ENCODE measurements at regions not wholly inside any gene's neighbourhood (a gene's known extent, or its start where the extent isn't known, plus 50 kb on each side); places are given as distances from the start of the nearest gene placed in this dataset.
A peak's percentile ranks its signal among the peaks of the same experiment; 100 is the strongest.

DNA sequence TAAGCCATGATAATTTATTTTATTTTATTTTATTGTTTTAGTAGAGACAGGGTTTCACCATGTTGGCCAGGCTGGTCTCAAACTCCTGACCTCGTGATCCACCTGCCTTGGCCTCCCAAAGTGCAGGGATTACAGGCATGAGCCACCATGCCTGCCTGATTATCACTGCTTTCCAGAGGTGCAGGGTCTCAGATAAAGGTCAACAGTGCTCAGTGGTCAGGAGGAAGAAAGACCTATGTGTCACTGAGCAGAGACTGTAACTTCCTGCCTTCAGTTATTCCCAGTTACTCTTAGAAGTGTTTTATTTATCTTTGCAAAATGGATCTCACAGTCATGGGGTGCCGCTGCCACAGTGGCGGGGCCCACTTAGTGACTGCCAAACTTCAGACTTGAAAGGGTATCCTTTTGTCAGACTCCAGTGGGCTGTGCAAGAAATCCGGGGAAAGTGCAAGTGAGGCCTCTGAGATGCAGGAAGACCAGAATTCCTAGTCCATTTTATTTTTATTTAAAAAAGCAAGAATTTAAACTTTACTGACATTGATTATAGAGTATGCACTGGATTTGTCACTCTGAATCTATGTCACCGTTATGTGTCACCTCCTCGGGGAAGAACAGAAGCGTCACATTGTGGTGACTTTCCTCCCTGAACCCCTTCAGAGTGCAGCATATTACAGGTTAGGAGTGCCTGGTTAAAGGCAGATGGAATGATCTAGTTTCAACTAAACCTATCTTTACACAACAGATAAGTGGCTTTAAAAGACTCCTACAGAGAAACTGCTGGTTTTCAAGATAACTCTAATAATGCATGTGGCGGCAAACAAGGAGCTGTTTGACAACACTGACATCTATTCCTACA is 59.1 kb upstream of the BICD1 start:
- Mint-ChIP-seq H3K4me1 (peaks cover 0 to 5% (median 2%) of the 10 kb centered on the region in 4 donors), H3K9me3 (peaks cover 0 to 26% (median 15%) of the 10 kb centered on the region in 8 donors), H3K27me3 (no peaks in the 10 kb centered on the region), H3K36me3 (peaks cover 10 to 13% of the 10 kb centered on the region in 2 donors), H3K4me3 (no peak overlapping the region), H3K27ac (peak overlapping the region in 3 of 7 donors; percentile 8 to 75 (median 17))
- DNase-seq, result no peak
- Histone ChIP-seq H3K27ac (ENCODE audit: low read depth, low read length) (no peak overlapping the region), H3K4me1 (ENCODE audit: insufficient read depth, low read length) (no peaks in the 10 kb centered on the region), H3K9me3 (ENCODE audit: control insufficient read depth in 1 of 2, low read length in 2 of 2) (peaks cover 0 to 11% of the 10 kb centered on the region in 2 donors), H3K36me3 (ENCODE audit: insufficient read depth, low read length) (no peaks in the 10 kb centered on the region), H3K4me3 (ENCODE audit: low read length in 2 of 2) (no peak overlapping the region), H3K27me3 (ENCODE audit: insufficient read depth, low read length) (no peaks in the 10 kb centered on the region)
- ChIA-PET POLR2A (ENCODE audit: partially characterized antibody) (no interaction called here), CTCF (ENCODE audit: partially characterized antibody) (interaction anchor here (1.0 to 1.7 kb wide), 2 partner anchors 11 kb away, joined by 3 to 4 read pairs; no protein-coding TSS in a partner anchor)
- intact Hi-C loops (cut with micrococcal nuclease), result no loop called here

DNA sequence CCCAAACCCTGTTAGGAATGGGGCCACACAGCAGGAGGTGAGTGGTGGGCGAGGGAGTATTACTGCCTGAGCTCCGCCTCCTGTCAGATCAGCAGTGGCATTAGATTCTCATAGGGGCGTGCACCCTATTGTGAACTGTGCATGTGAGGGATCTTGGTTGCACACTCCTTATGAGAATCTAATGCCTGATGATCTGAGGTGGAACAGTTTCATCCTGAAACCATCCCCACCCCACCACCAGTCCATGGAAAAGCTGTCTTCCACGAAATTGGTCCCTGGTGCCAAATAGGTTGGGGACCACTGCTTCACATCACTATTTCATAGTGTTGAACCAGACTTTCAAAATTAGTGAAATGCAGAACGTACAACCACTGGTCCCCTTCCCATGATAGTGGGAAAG is 57.9 kb upstream of the BICD1 start:
- no peaks in the 10 kb centered on the region for H3K27me3 Mint-ChIP-seq
- intact Hi-C loops (cut with micrococcal nuclease), result no loop called here
- CTCF ChIA-PET (ENCODE audit: partially characterized antibody), result interaction anchor here (1.0 to 1.7 kb wide), 2 partner anchors 10 to 12 kb away, joined by 3 to 4 read pairs; no protein-coding TSS in a partner anchor
- peaks cover 10 to 13% of the 10 kb centered on the region in 2 donors for H3K36me3 Mint-ChIP-seq
- H3K4me3 Mint-ChIP-seq, result no peak overlapping the region
- POLR2A ChIA-PET (ENCODE audit: partially characterized antibody), result no interaction called here
- H3K9me3 ChIP-seq (ENCODE audit: control insufficient read depth in 1 of 2, low read length in 2 of 2), result peaks cover 0 to 5% of the 10 kb centered on the region in 2 donors
- peaks cover 0 to 5% (median 2%) of the 10 kb centered on the region in 4 donors for H3K4me1 Mint-ChIP-seq
- H3K36me3 ChIP-seq (ENCODE audit: insufficient read depth, low read length), result no peaks in the 10 kb centered on the region
- H3K9me3 Mint-ChIP-seq, result peaks cover 0 to 20% (median 11%) of the 10 kb centered on the region in 8 donors
- H3K27me3 ChIP-seq (ENCODE audit: insufficient read depth, low read length), result no peaks in the 10 kb centered on the region
- H3K4me1 ChIP-seq (ENCODE audit: insufficient read depth, low read length), result no peaks in the 10 kb centered on the region
- H3K27ac Mint-ChIP-seq, result no peak overlapping the region
- no peak overlapping the region for H3K4me3 ChIP-seq (ENCODE audit: low read length in 2 of 2)
- no peak overlapping the region for H3K27ac ChIP-seq (ENCODE audit: low read depth, low read length)
- no peak for DNase-seq

- peaks cover 3 to 6% of the 10 kb centered on the region in 2 donors for H3K36me3 Mint-ChIP-seq
- intact Hi-C loops (cut with micrococcal nuclease), result no loop called here
- no peaks in the 10 kb centered on the region for H3K36me3 ChIP-seq (ENCODE audit: insufficient read depth, low read length)
- H3K27ac ChIP-seq (ENCODE audit: low read depth, low read length), result no peak overlapping the region
- peaks cover 0 to 7% of the 10 kb centered on the region in 2 donors for H3K9me3 ChIP-seq (ENCODE audit: control insufficient read depth in 1 of 2, low read length in 2 of 2)
- no peaks in the 10 kb centered on the region for H3K4me1 ChIP-seq (ENCODE audit: insufficient read depth, low read length)
- POLR2A ChIA-PET (ENCODE audit: partially characterized antibody), result no interaction called here
- CTCF ChIA-PET (ENCODE audit: partially characterized antibody), result interaction anchor here (1.0 to 2.8 kb wide), 4 partner anchors 9 to 412 kb away, joined by 3 to 12 read pairs (median 4); no protein-coding TSS in a partner anchor
- H3K27ac Mint-ChIP-seq, result no peak overlapping the region
- no peak overlapping the region for H3K4me3 Mint-ChIP-seq
- H3K4me1 Mint-ChIP-seq, result peaks cover 0 to 4% (median 1%) of the 10 kb centered on the region in 4 donors
- no peak for DNase-seq
- H3K4me3 ChIP-seq (ENCODE audit: low read length in 2 of 2), result no peak overlapping the region
- H3K27me3 ChIP-seq (ENCODE audit: insufficient read depth, low read length), result no peaks in the 10 kb centered on the region
- H3K27me3 Mint-ChIP-seq, result no peaks in the 10 kb centered on the region
- peaks cover 0 to 17% (median 9%) of the 10 kb centered on the region in 8 donors for H3K9me3 Mint-ChIP-seq
Measured at GRCh38 chr12:32049956-32050355, 56.7 kb upstream of the BICD1 start.

GRCh38 chr12:32051511-32052211 is 55.0 kb upstream of the BICD1 start:
- H3K36me3 ChIP-seq (ENCODE audit: insufficient read depth, low read length), result no peaks in the 10 kb centered on the region
- Mint-ChIP-seq H3K27me3 (no peaks in the 10 kb centered on the region), H3K4me3 (no peak overlapping the region), H3K36me3 (no peaks in the 10 kb centered on the region), H3K4me1 (peaks cover 0 to 4% (median 1%) of the 10 kb centered on the region in 4 donors), H3K27ac (peak overlapping the region in 1 of 7 donors; percentile 85), H3K9me3 (peaks cover 0 to 10% (median 9%) of the 10 kb centered on the region in 8 donors)
- H3K27me3 ChIP-seq (ENCODE audit: insufficient read depth, low read length), result no peaks in the 10 kb centered on the region
- peaks cover 0 to 7% of the 10 kb centered on the region in 2 donors for H3K9me3 ChIP-seq (ENCODE audit: control insufficient read depth in 1 of 2, low read length in 2 of 2)
- H3K4me1 ChIP-seq (ENCODE audit: insufficient read depth, low read length), result no peaks in the 10 kb centered on the region
- POLR2A ChIA-PET (ENCODE audit: partially characterized antibody), result no interaction called here
- no peak for DNase-seq
- H3K4me3 ChIP-seq (ENCODE audit: low read length in 2 of 2), result no peak overlapping the region
- no peak overlapping the region for H3K27ac ChIP-seq (ENCODE audit: low read depth, low read length)
- CTCF ChIA-PET (ENCODE audit: partially characterized antibody), result interaction anchor here (0.6 to 2.8 kb wide), 3 partner anchors 9 to 215 kb away, joined by 3 to 12 read pairs (median 5); no protein-coding TSS in a partner anchor
- intact Hi-C loops (cut with micrococcal nuclease), result no loop called here

DNA sequence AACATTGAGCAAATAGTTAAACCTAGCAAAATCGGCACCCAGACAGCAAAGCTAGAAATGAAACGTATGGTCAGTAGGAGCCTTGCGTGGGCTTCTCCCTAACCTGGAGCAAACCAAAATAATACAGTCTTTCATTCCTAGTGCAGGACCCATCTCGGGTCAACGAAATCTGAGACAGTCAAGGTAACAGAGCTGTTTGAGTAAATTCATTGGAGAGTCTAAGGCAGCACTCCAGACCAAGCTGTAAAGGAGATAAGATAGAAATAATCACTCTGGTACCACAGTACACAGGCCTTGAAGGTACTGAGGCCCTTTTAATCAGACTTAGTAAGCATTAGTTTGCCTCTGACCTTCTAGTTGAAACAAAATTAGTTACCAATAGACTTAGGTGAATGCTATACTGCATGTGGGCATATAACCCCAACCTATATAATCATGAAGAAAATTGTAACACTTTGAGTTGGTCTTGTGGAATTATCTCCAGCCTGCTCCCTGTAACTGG is 54.4 kb upstream of the BICD1 start:
- no peaks in the 10 kb centered on the region for H3K36me3 ChIP-seq (ENCODE audit: insufficient read depth, low read length)
- intact Hi-C loops (cut with micrococcal nuclease), result no loop called here
- H3K4me3 ChIP-seq (ENCODE audit: low read length in 2 of 2), result no peak overlapping the region
- peaks cover 0 to 7% of the 10 kb centered on the region in 2 donors for H3K9me3 ChIP-seq (ENCODE audit: control insufficient read depth in 1 of 2, low read length in 2 of 2)
- ChIA-PET POLR2A (ENCODE audit: partially characterized antibody) (no interaction called here), CTCF (ENCODE audit: partially characterized antibody) (interaction anchor here (2.8 kb wide), 1 partner anchor 8 kb away, joined by 12 read pairs; no protein-coding TSS in a partner anchor)
- H3K4me1 ChIP-seq (ENCODE audit: insufficient read depth, low read length), result no peaks in the 10 kb centered on the region
- H3K27me3 Mint-ChIP-seq, result no peaks in the 10 kb centered on the region
- H3K9me3 Mint-ChIP-seq, result peaks cover 0 to 12% (median 9%) of the 10 kb centered on the region in 8 donors
- H3K27me3 ChIP-seq (ENCODE audit: insufficient read depth, low read length), result no peaks in the 10 kb centered on the region
- H3K36me3 Mint-ChIP-seq, result no peaks in the 10 kb centered on the region
- H3K4me1 Mint-ChIP-seq, result peaks cover 0 to 4% (median 1%) of the 10 kb centered on the region in 4 donors
- no peak overlapping the region for H3K4me3 Mint-ChIP-seq
- H3K27ac ChIP-seq (ENCODE audit: low read depth, low read length), result no peak overlapping the region
- DNase-seq, result no peak
- no peak overlapping the region for H3K27ac Mint-ChIP-seq

- Mint-ChIP-seq H3K36me3 (no peaks in the 10 kb centered on the region), H3K4me1 (peaks cover 0 to 1% (median under 1%) of the 10 kb centered on the region in 4 donors), H3K4me3 (no peak overlapping the region), H3K27me3 (no peaks in the 10 kb centered on the region), H3K9me3 (peaks cover 0 to 12% (median 9%) of the 10 kb centered on the region in 8 donors), H3K27ac (peak overlapping the region in 2 of 7 donors; percentile 47 to 50)
- no peak overlapping the region for H3K4me3 ChIP-seq (ENCODE audit: low read length in 2 of 2)
- peaks cover 0 to 7% of the 10 kb centered on the region in 2 donors for H3K9me3 ChIP-seq (ENCODE audit: control insufficient read depth in 1 of 2, low read length in 2 of 2)
- POLR2A ChIA-PET (ENCODE audit: partially characterized antibody), result no interaction called here
- intact Hi-C loops (cut with micrococcal nuclease), result no loop called here
- H3K4me1 ChIP-seq (ENCODE audit: insufficient read depth, low read length), result no peaks in the 10 kb centered on the region
- no peak for DNase-seq
- no peaks in the 10 kb centered on the region for H3K36me3 ChIP-seq (ENCODE audit: insufficient read depth, low read length)
- H3K27me3 ChIP-seq (ENCODE audit: insufficient read depth, low read length), result no peaks in the 10 kb centered on the region
- no peak overlapping the region for H3K27ac ChIP-seq (ENCODE audit: low read depth, low read length)
- CTCF ChIA-PET (ENCODE audit: partially characterized antibody), result no interaction called here
Measured at GRCh38 chr12:32053881-32054624, 52.6 kb upstream of the BICD1 start.
